ENCODE measurements at regions not wholly inside any gene's neighbourhood (a gene's known extent, or its start where the extent isn't known, plus 50 kb on each side); places are given as distances from the start of the nearest gene placed in this dataset.

GRCh38 chr12:111256629-111257434 is 112.1 kb downstream of the PHETA1 start:
- DNase-seq (ENCODE audit: low read depth) = no peak
- H3K4me3 ChIP-seq (ENCODE audit: low read depth, low read length) = no peak overlapping the region
- TF ChIP-seq, protein P1, sequence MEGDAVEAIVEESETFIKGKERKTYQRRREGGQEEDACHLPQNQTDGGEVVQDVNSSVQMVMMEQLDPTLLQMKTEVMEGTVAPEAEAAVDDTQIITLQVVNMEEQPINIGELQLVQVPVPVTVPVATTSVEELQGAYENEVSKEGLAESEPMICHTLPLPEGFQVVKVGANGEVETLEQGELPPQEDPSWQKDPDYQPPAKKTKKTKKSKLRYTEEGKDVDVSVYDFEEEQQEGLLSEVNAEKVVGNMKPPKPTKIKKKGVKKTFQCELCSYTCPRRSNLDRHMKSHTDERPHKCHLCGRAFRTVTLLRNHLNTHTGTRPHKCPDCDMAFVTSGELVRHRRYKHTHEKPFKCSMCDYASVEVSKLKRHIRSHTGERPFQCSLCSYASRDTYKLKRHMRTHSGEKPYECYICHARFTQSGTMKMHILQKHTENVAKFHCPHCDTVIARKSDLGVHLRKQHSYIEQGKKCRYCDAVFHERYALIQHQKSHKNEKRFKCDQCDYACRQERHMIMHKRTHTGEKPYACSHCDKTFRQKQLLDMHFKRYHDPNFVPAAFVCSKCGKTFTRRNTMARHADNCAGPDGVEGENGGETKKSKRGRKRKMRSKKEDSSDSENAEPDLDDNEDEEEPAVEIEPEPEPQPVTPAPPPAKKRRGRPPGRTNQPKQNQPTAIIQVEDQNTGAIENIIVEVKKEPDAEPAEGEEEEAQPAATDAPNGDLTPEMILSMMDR (IDR thresholded peaks at IDR 0.05; ENCODE audit: insufficient read depth, low read depth, low read length) = no peak

GRCh38 chr12:111255261-111255660 is 113.6 kb downstream of the PHETA1 start:
- TF ChIP-seq, protein P1 (IDR thresholded peaks at IDR 0.05; ENCODE audit: insufficient read depth, low read depth, low read length) = no peak
- H3K4me3 ChIP-seq (ENCODE audit: low read depth, low read length) = no peak overlapping the region
- DNase-seq (ENCODE audit: low read depth) = no peak

- DNase-seq (ENCODE audit: low read depth) = no peak
- H3K4me3 ChIP-seq (ENCODE audit: low read depth, low read length) = no peak overlapping the region
- TF ChIP-seq, protein P1 (IDR thresholded peaks at IDR 0.05; ENCODE audit: insufficient read depth, low read depth, low read length) = no peak
Observed at GRCh38 chr12:111254106-111254505, 114.8 kb downstream of the PHETA1 start.

DNA sequence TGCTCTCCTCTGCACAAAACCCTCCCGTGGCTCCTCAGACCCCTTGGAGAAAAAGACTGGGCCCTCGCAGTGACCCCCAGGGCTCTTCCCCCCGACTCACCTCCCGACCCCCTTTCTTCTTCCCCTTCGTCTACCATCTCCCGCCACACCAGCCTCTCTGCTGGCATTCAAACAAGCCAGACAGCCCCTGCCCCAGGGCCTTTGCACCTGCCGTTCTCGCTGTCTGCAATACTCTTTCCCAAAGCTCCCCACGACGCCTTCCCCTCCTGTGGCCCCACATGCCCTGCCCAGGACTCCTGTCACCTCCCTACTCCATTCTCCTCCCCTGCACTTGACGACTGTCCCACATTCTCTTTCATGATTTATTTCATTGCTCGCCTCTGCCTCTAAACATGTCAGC is 115.7 kb downstream of the PHETA1 start:
- no peak overlapping the region for H3K4me3 ChIP-seq (ENCODE audit: low read depth, low read length)
- DNase-seq (ENCODE audit: low read depth) = no peak
- TF ChIP-seq, protein P1 (IDR thresholded peaks at IDR 0.05; ENCODE audit: insufficient read depth, low read depth, low read length) = no peak

GRCh38 chr12:111251787-111252186 is 117.1 kb downstream of the PHETA1 start:
- H3K4me3 ChIP-seq (ENCODE audit: low read depth, low read length) = no peak overlapping the region
- TF ChIP-seq, protein P1 (IDR thresholded peaks at IDR 0.05; ENCODE audit: insufficient read depth, low read depth, low read length) = no peak
- DNase-seq (ENCODE audit: low read depth) = no peak

GRCh38 chr12:111251058-111251730 is 117.7 kb downstream of the PHETA1 start:
- TF ChIP-seq, protein P1 (IDR thresholded peaks at IDR 0.05; ENCODE audit: insufficient read depth, low read depth, low read length) = no peak

More at GRCh38 chr12:111251058-111251730, 117.7 kb downstream of the PHETA1 start:
- no peak overlapping the region for H3K4me3 ChIP-seq (ENCODE audit: low read depth, low read length)
- DNase-seq (ENCODE audit: low read depth) = no peak

All from fibroblast of villous mesenchyme (primary cell).